Calu3 (cell line): ENCODE measurements at regions not wholly inside any gene's neighbourhood (a gene's known extent, or its start where the extent isn't known, plus 50 kb on each side); places are given as distances from the start of the nearest gene placed in this dataset.

Experiments used
- BruUV-seq: library from RNA; stranded (reverse); fragments of 400-500 nt; replicated peaks from 2 replicates; lab custom pipeline; 2021; lab: Mats Ljungman, UMichigan
- CTCF ChIA-PET: fragments of 300-600 bp; sonication (Branson Sonifier 250); formaldehyde crosslinking; loops from one replicate; lab custom pipeline; 2022; ENCODE audit warnings: antibody characterized with exemption; lab: Charles Lee
- DNase-seq: peaks from one replicate; pipeline ENCODE4 v3.0.0; 2022
- H3K27ac Mint-ChIP-seq: one replicate; pipeline ENCODE4 v1.8.0; 2022; ENCODE audit warnings: mixed read lengths; ENCODE audit not compliant: unreplicated experiment
- H3K27me3 Mint-ChIP-seq: one replicate; pipeline ENCODE4 v1.8.0; 2022; ENCODE audit warnings: mixed read lengths; ENCODE audit not compliant: unreplicated experiment
- H3K36me3 Mint-ChIP-seq: one replicate; pipeline ENCODE4 v1.8.0; 2022; ENCODE audit warnings: mild to moderate bottlenecking, moderate library complexity, mixed read lengths; ENCODE audit not compliant: insufficient read depth, unreplicated experiment
- H3K4me1 Mint-ChIP-seq: one replicate; pipeline ENCODE4 v1.8.0; 2022; ENCODE audit warnings: mild to moderate bottlenecking, low read depth, mixed read lengths; ENCODE audit not compliant: unreplicated experiment
- H3K4me3 Mint-ChIP-seq: one replicate; pipeline ENCODE4 v1.8.0; 2022; ENCODE audit warnings: mild to moderate bottlenecking, low read depth, moderate library complexity, mixed read lengths; ENCODE audit not compliant: unreplicated experiment
- H3K9me3 Mint-ChIP-seq: one replicate; pipeline ENCODE4 v1.8.0; 2022; ENCODE audit warnings: low read depth, mixed read lengths; ENCODE audit not compliant: unreplicated experiment
- intact Hi-C: fragments of 100-400 bp; cut with micrococcal nuclease; formaldehyde crosslinking; loops from one replicate; pipeline ENCODE4 v1.10.0; 2022; ENCODE audit not compliant: unreplicated experiment
- TF ChIP-seq, protein P1 (sequence below): fragments of 200-600 bp; IDR thresholded peaks from one replicate; pipeline ENCODE4 v1.8.0; 2022; ENCODE audit warnings: antibody characterized with exemption; ENCODE audit not compliant: unreplicated experiment

DNA sequence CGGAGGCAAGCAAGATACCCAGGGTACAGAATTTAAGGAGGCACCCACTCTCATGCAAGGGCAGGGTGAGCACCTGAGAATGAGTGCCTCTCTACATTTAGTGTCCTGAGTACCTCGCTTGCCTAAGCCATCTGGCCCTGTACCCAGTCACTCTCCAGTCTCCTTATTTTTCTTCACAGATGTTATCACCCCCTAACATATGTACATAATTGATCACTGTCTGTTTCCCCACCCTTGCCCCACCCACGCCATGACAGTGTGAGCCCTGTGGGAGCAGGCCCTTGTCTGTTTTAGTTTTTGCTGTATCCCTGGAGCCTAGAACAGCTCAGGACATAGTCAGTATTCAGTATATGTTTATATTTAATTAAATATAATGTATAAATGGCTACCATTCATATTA, 113.6 kb downstream of the SPRY1 start:
- no TSS peak for BruUV-seq
- no peak for DNase-seq
- Mint-ChIP-seq H3K36me3 (peaks cover 7% of the 10 kb centered on the region), H3K4me3 (no peak overlapping the region), H3K9me3 (no peaks in the 10 kb centered on the region), H3K27ac (no peak overlapping the region), H3K4me1 (peaks cover 12% of the 10 kb centered on the region), H3K27me3 (no peaks in the 10 kb centered on the region)
- TF ChIP-seq, protein P1, sequence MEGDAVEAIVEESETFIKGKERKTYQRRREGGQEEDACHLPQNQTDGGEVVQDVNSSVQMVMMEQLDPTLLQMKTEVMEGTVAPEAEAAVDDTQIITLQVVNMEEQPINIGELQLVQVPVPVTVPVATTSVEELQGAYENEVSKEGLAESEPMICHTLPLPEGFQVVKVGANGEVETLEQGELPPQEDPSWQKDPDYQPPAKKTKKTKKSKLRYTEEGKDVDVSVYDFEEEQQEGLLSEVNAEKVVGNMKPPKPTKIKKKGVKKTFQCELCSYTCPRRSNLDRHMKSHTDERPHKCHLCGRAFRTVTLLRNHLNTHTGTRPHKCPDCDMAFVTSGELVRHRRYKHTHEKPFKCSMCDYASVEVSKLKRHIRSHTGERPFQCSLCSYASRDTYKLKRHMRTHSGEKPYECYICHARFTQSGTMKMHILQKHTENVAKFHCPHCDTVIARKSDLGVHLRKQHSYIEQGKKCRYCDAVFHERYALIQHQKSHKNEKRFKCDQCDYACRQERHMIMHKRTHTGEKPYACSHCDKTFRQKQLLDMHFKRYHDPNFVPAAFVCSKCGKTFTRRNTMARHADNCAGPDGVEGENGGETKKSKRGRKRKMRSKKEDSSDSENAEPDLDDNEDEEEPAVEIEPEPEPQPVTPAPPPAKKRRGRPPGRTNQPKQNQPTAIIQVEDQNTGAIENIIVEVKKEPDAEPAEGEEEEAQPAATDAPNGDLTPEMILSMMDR: no peak
- CTCF ChIA-PET: no interaction called here
- intact Hi-C loops: no loop called here

DNA sequence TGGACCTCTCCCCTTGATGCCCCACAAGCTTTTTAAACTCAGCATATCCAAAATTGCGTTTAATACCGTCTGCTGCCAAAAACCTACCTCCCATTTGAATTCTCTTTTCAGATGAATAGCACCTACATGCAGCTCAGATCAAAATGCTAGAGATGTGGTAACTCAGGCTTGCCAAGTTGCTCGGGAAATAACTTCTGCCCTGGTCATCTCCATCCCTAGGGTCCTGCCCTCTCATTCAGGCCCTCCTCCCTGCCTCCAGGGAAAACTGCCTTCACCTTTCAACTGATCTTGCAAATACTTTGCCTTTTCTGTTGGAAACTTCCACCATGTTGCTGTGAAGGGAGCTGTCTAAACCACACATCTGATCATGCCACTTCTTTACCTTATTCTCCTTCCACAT, 114.1 kb downstream of the SPRY1 start:
- H3K9me3 Mint-ChIP-seq: no peaks in the 10 kb centered on the region
- no peak overlapping the region for H3K27ac Mint-ChIP-seq

DNA sequence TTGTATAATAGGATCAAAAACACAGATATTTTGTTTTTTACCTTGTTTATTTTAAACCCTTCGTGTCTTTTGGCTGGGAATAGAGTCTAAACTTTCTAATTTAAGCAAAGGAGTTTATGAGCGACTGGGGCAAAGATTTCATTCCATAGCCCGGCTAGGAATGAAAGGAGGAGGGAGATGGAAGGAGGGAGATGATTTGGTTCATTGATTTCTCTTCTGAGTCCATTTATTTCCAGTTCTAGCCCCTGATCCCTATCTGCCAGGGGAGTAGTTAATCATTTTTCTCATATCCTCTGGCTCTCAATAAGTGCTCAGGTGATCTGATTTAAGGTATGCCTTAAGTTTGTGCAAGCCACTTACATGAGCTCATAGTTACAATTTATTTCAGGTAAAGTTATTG, 120.0 kb downstream of the SPRY1 start:
- H3K4me3 Mint-ChIP-seq: no peak overlapping the region
- TF ChIP-seq, protein P1: no peak
- H3K4me1 Mint-ChIP-seq: no peaks in the 10 kb centered on the region
- H3K27me3 Mint-ChIP-seq: no peaks in the 10 kb centered on the region
- DNase-seq: no peak
- intact Hi-C loops: no loop called here
- H3K36me3 Mint-ChIP-seq: no peaks in the 10 kb centered on the region
- no TSS peak for BruUV-seq
- H3K9me3 Mint-ChIP-seq: no peaks in the 10 kb centered on the region
- H3K27ac Mint-ChIP-seq: no peak overlapping the region
- CTCF ChIA-PET: no interaction called here

More for the DNA sequence above, 114.1 kb downstream of the SPRY1 start:
- TF ChIP-seq, protein P1: no peak
- CTCF ChIA-PET: no interaction called here
- H3K4me3 Mint-ChIP-seq: no peak overlapping the region
- peaks cover 3% of the 10 kb centered on the region for H3K36me3 Mint-ChIP-seq
- intact Hi-C loops: no loop called here
- no peaks in the 10 kb centered on the region for H3K27me3 Mint-ChIP-seq
- BruUV-seq: no TSS peak
- DNase-seq: no peak
- H3K4me1 Mint-ChIP-seq: peaks cover 8% of the 10 kb centered on the region

DNA sequence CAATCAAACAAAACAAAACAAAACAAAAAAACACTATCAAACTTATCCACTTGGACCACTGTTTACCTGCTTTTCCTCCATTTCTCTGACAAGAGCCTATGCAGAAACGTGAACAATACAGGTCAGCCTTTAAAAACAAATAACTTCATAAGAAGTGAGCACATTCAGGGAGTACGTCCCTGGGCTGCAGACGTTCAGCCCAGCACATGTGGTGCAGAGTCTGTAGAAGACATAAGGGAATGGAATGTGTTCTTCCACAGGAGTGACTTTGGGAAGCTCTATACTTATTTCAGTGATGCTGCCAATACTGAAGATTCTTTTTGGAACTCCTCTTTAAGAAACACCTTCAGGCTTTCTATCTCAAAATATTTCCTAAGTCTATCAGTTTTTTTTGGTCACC, 120.6 kb downstream of the SPRY1 start:
- no TSS peak for BruUV-seq
- TF ChIP-seq, protein P1: no peak
- no peak overlapping the region for H3K4me3 Mint-ChIP-seq
- no peaks in the 10 kb centered on the region for H3K4me1 Mint-ChIP-seq
- no peaks in the 10 kb centered on the region for H3K36me3 Mint-ChIP-seq
- no peak for DNase-seq
- intact Hi-C loops: no loop called here
- H3K27me3 Mint-ChIP-seq: no peaks in the 10 kb centered on the region
- H3K9me3 Mint-ChIP-seq: no peaks in the 10 kb centered on the region
- H3K27ac Mint-ChIP-seq: no peak overlapping the region
- CTCF ChIA-PET: no interaction called here
